Renal cortex interstitium (tissue), 11 donors: ENCODE measurements at regions not wholly inside any gene's neighbourhood (a gene's known extent, or its start where the extent isn't known, plus 50 kb on each side); places are given as distances from the start of the nearest gene placed in this dataset.
"Not testable (repeated sequence)": the region's sequence is repeated elsewhere in the genome, so short reads cannot be mapped to it uniquely, and the experiment has no call there.

Source experiments
- DNase-seq, 11 donors: peaks; one replicate each; pipeline ENCODE4 v3.0.0-alpha.2; 2013; ENCODE audit warnings: low read depth in 9 of 11, low spot score in 4 of 11; ENCODE audit errors: extremely low read depth in 1 of 11

GRCh38 chrX:1700757-1701156 is 85.9 kb downstream of the ASMT start:
- no peak for DNase-seq

- DNase-seq = not testable (repeated sequence)
These were observed 86.6 kb downstream of the ASMT start for GRCh38 chrX:1701396-1701901.

- DNase-seq = not testable (repeated sequence)
These were observed 87.3 kb downstream of the ASMT start for GRCh38 chrX:1702142-1702541.

- DNase-seq = not testable (repeated sequence)
These were observed 87.7 kb downstream of the ASMT start for GRCh38 chrX:1702557-1702956.

GRCh38 chrX:1709277-1709676 is 94.4 kb downstream of the ASMT start:
- not testable (repeated sequence) for DNase-seq

- DNase-seq = no peak
These were observed 98.4 kb downstream of the ASMT start for GRCh38 chrX:1713296-1713695.

- DNase-seq = peak; percentile 11 to 57 (median 40)
These were observed 102.5 kb downstream of the ASMT start for GRCh38 chrX:1717373-1717772.

GRCh38 chrX:1719270-1719669 is 104.4 kb downstream of the ASMT start:
- DNase-seq = no peak

- DNase-seq = no peak
These were observed 106.0 kb downstream of the ASMT start for GRCh38 chrX:1720836-1721235.

GRCh38 chrX:1725472-1725871 is 110.6 kb downstream of the ASMT start:
- DNase-seq = no peak

GRCh38 chrX:1727531-1728027 is 112.7 kb downstream of the ASMT start:
- no peak for DNase-seq

- no peak for DNase-seq
These were observed 119.9 kb downstream of the ASMT start for GRCh38 chrX:1734806-1735205.

GRCh38 chrX:1741816-1742394 is 127.0 kb downstream of the ASMT start:
- no peak for DNase-seq

- DNase-seq = no peak
These were observed 128.2 kb downstream of the ASMT start for GRCh38 chrX:1743105-1743504.

GRCh38 chrX:1743663-1744062 is 128.8 kb downstream of the ASMT start:
- DNase-seq = no peak

- no peak for DNase-seq
These were observed 133.5 kb downstream of the ASMT start for GRCh38 chrX:1748408-1748807.

- DNase-seq = no peak
These were observed 134.6 kb downstream of the ASMT start for GRCh38 chrX:1749499-1749898.

GRCh38 chrX:1750267-1750666 is 135.4 kb downstream of the ASMT start:
- no peak for DNase-seq

- no peak for DNase-seq
These were observed 136.9 kb downstream of the ASMT start for GRCh38 chrX:1751781-1752180.

GRCh38 chrX:1752799-1753198 is 137.9 kb downstream of the ASMT start:
- not testable (repeated sequence) for DNase-seq

GRCh38 chrX:1754077-1754476 is 139.2 kb downstream of the ASMT start:
- no peak for DNase-seq
